ENCODE measurements at regions not wholly inside any gene's neighbourhood (a gene's known extent, or its start where the extent isn't known, plus 50 kb on each side); places are given as distances from the start of the nearest gene placed in this dataset.

- DNase-seq (ENCODE audit: low read depth) = peak; percentile 52
Measured at GRCh38 chr2:102967451-102967850, 205.6 kb downstream of the TMEM182 start.

- DNase-seq (ENCODE audit: low read depth) = no peak
Measured at GRCh38 chr2:102968375-102968774, 206.5 kb downstream of the TMEM182 start.

- DNase-seq (ENCODE audit: low read depth) = no peak
Measured at GRCh38 chr2:102971701-102972100, 209.9 kb downstream of the TMEM182 start.

GRCh38 chr2:102975996-102976975 is 214.5 kb downstream of the TMEM182 start:
- DNase-seq (ENCODE audit: low read depth) = peak; percentile 14

- DNase-seq (ENCODE audit: low read depth) = no peak
Measured at GRCh38 chr2:102977426-102978090, 215.7 kb downstream of the TMEM182 start.

- DNase-seq (ENCODE audit: low read depth) = no peak
Measured at GRCh38 chr2:102978091-102978490, 216.3 kb downstream of the TMEM182 start.

GRCh38 chr2:102979429-102979828 is 217.6 kb downstream of the TMEM182 start:
- DNase-seq (ENCODE audit: low read depth) = no peak

- no peak for DNase-seq (ENCODE audit: low read depth)
Measured at GRCh38 chr2:102983786-102984185, 222.0 kb downstream of the TMEM182 start.

GRCh38 chr2:102986826-102987490 is 225.1 kb downstream of the TMEM182 start:
- no peak for DNase-seq (ENCODE audit: low read depth)

- no peak for DNase-seq (ENCODE audit: low read depth)
Measured at GRCh38 chr2:102992607-102993006, 230.8 kb downstream of the TMEM182 start.

- DNase-seq (ENCODE audit: low read depth) = no peak
Measured at GRCh38 chr2:102999958-103000357, 238.1 kb downstream of the TMEM182 start.

GRCh38 chr2:103002954-103003353 is 241.1 kb downstream of the TMEM182 start:
- no peak for DNase-seq (ENCODE audit: low read depth)

- no peak for DNase-seq (ENCODE audit: low read depth)
Measured at GRCh38 chr2:103003750-103004260, 242.0 kb downstream of the TMEM182 start.

GRCh38 chr2:103004426-103004942 is 242.7 kb downstream of the TMEM182 start:
- DNase-seq (ENCODE audit: low read depth) = no peak

GRCh38 chr2:103005393-103005792 is 243.6 kb downstream of the TMEM182 start:
- DNase-seq (ENCODE audit: low read depth) = no peak

GRCh38 chr2:103007086-103007485 is 245.3 kb downstream of the TMEM182 start:
- no peak for DNase-seq (ENCODE audit: low read depth)

- no peak for DNase-seq (ENCODE audit: low read depth)
Measured at GRCh38 chr2:103008586-103008985, 246.8 kb downstream of the TMEM182 start.

- no peak for DNase-seq (ENCODE audit: low read depth)
Measured at GRCh38 chr2:103009871-103010270, 248.0 kb downstream of the TMEM182 start.

GRCh38 chr2:103010306-103010705 is 248.5 kb downstream of the TMEM182 start:
- no peak for DNase-seq (ENCODE audit: low read depth)

GRCh38 chr2:103010751-103011150 is 248.9 kb downstream of the TMEM182 start:
- DNase-seq (ENCODE audit: low read depth) = no peak

- no peak for DNase-seq (ENCODE audit: low read depth)
Measured at GRCh38 chr2:103012590-103012989, 250.8 kb downstream of the TMEM182 start.

- DNase-seq (ENCODE audit: low read depth) = no peak
Measured at GRCh38 chr2:103025056-103025455, 263.2 kb downstream of the TMEM182 start.

Measured in fibroblast of gingiva (primary cell).